ENCODE measurements at regions not wholly inside any gene's neighbourhood (a gene's known extent, or its start where the extent isn't known, plus 50 kb on each side); places are given as distances from the start of the nearest gene placed in this dataset.

- DNase-seq: no peak
Observed at GRCh38 chr22:48707763-48708557, 1119.7 kb downstream of the BRD1 start.

- DNase-seq: no peak
Observed at GRCh38 chr22:48706934-48707762, 1120.5 kb downstream of the BRD1 start.

GRCh38 chr22:48705917-48706605 lies 1121.6 kb downstream of the BRD1 start:
- DNase-seq: no peak

GRCh38 chr22:48705159-48705916 lies 1122.3 kb downstream of the BRD1 start:
- no peak for DNase-seq

GRCh38 chr22:48704335-48704734 lies 1123.3 kb downstream of the BRD1 start:
- no peak for DNase-seq

GRCh38 chr22:48703265-48703941 lies 1124.3 kb downstream of the BRD1 start:
- no peak for DNase-seq

GRCh38 chr22:48702573-48703264 lies 1125.0 kb downstream of the BRD1 start:
- DNase-seq: no peak

GRCh38 chr22:48701296-48702030 lies 1126.2 kb downstream of the BRD1 start:
- no peak for DNase-seq

- no peak for DNase-seq
Observed at GRCh38 chr22:48700566-48701295, 1126.9 kb downstream of the BRD1 start.

- no peak for DNase-seq
Observed at GRCh38 chr22:48700180-48700565, 1127.5 kb downstream of the BRD1 start.

- DNase-seq: no peak
Observed at GRCh38 chr22:48699511-48699910, 1128.2 kb downstream of the BRD1 start.

GRCh38 chr22:48698618-48699017 lies 1129.1 kb downstream of the BRD1 start:
- no peak for DNase-seq

- DNase-seq: no peak
Observed at GRCh38 chr22:48697694-48698276, 1129.9 kb downstream of the BRD1 start.

- no peak for DNase-seq
Observed at GRCh38 chr22:48697223-48697622, 1130.5 kb downstream of the BRD1 start.

- DNase-seq: no peak
Observed at GRCh38 chr22:48696371-48696770, 1131.3 kb downstream of the BRD1 start.

GRCh38 chr22:48695731-48696305 lies 1131.9 kb downstream of the BRD1 start:
- no peak for DNase-seq

GRCh38 chr22:48695251-48695650 lies 1132.4 kb downstream of the BRD1 start:
- no peak for DNase-seq

- DNase-seq: no peak
Observed at GRCh38 chr22:48694296-48694883, 1133.3 kb downstream of the BRD1 start.
